GM18508 (cell line): ENCODE measurements at regions not wholly inside any gene's neighbourhood (a gene's known extent, or its start where the extent isn't known, plus 50 kb on each side); places are given as distances from the start of the nearest gene placed in this dataset.
"Not testable (repeated sequence)": the region's sequence is repeated elsewhere in the genome, so short reads cannot be mapped to it uniquely, and the experiment has no call there.

Experiments
- ATAC-seq: cut with Tn5 transposase; IDR thresholded peaks from one replicate; pipeline ENCODE4 v1.9.1; 2021; ENCODE audit warnings: moderate number of reproducible peaks; ENCODE audit not compliant: insufficient read depth, unreplicated experiment

- no peak for ATAC-seq
These were observed 342.0 kb upstream of the DLGAP1 start for GRCh38 chr18:4797002-4797685.

GRCh38 chr18:4789506-4789905 lies 334.4 kb upstream of the DLGAP1 start:
- no peak for ATAC-seq

- ATAC-seq: no peak
These were observed 326.8 kb upstream of the DLGAP1 start for GRCh38 chr18:4781873-4782272.

- no peak for ATAC-seq
These were observed 310.3 kb upstream of the DLGAP1 start for GRCh38 chr18:4765401-4765800.

GRCh38 chr18:4762330-4762729 lies 307.2 kb upstream of the DLGAP1 start:
- no peak for ATAC-seq

- ATAC-seq: no peak
These were observed 303.9 kb upstream of the DLGAP1 start for GRCh38 chr18:4758980-4759379.

- no peak for ATAC-seq
These were observed 300.7 kb upstream of the DLGAP1 start for GRCh38 chr18:4755848-4756247.

GRCh38 chr18:4753151-4753550 lies 298.0 kb upstream of the DLGAP1 start:
- ATAC-seq: not testable (repeated sequence)

GRCh38 chr18:4751523-4751922 lies 296.4 kb upstream of the DLGAP1 start:
- no peak for ATAC-seq

GRCh38 chr18:4750393-4751346 lies 295.6 kb upstream of the DLGAP1 start:
- ATAC-seq: no peak

GRCh38 chr18:4748975-4749374 lies 293.9 kb upstream of the DLGAP1 start:
- ATAC-seq: no peak

GRCh38 chr18:4734903-4735302 lies 279.8 kb upstream of the DLGAP1 start:
- no peak for ATAC-seq

GRCh38 chr18:4734021-4734420 lies 278.9 kb upstream of the DLGAP1 start:
- ATAC-seq: no peak

- no peak for ATAC-seq
These were observed 266.4 kb upstream of the DLGAP1 start for GRCh38 chr18:4721545-4721944.

- ATAC-seq: no peak
These were observed 265.4 kb upstream of the DLGAP1 start for GRCh38 chr18:4720518-4720917.

GRCh38 chr18:4705894-4706293 lies 250.8 kb upstream of the DLGAP1 start:
- ATAC-seq: no peak

- no peak for ATAC-seq
These were observed 249.7 kb upstream of the DLGAP1 start for GRCh38 chr18:4704781-4705180.

GRCh38 chr18:4691836-4692235 lies 236.7 kb upstream of the DLGAP1 start:
- no peak for ATAC-seq

- not testable (repeated sequence) for ATAC-seq
These were observed 223.6 kb upstream of the DLGAP1 start for GRCh38 chr18:4678685-4679084.

GRCh38 chr18:4677006-4677405 lies 221.9 kb upstream of the DLGAP1 start:
- ATAC-seq: no peak

GRCh38 chr18:4672162-4672561 lies 217.1 kb upstream of the DLGAP1 start:
- ATAC-seq: no peak
